ENCODE measurements at regions not wholly inside any gene's neighbourhood (a gene's known extent, or its start where the extent isn't known, plus 50 kb on each side); places are given as distances from the start of the nearest gene placed in this dataset.
A peak's percentile ranks its signal among the peaks of the same experiment; 100 is the strongest.

- TF ChIP-seq, protein P1, sequence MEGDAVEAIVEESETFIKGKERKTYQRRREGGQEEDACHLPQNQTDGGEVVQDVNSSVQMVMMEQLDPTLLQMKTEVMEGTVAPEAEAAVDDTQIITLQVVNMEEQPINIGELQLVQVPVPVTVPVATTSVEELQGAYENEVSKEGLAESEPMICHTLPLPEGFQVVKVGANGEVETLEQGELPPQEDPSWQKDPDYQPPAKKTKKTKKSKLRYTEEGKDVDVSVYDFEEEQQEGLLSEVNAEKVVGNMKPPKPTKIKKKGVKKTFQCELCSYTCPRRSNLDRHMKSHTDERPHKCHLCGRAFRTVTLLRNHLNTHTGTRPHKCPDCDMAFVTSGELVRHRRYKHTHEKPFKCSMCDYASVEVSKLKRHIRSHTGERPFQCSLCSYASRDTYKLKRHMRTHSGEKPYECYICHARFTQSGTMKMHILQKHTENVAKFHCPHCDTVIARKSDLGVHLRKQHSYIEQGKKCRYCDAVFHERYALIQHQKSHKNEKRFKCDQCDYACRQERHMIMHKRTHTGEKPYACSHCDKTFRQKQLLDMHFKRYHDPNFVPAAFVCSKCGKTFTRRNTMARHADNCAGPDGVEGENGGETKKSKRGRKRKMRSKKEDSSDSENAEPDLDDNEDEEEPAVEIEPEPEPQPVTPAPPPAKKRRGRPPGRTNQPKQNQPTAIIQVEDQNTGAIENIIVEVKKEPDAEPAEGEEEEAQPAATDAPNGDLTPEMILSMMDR (conservative IDR thresholded peaks at IDR 0.05; ENCODE audit: low read depth, low read length) = no peak
- TF ChIP-seq RAD21 (IDR thresholded peaks at IDR 0.05; ENCODE audit: low read length) (no peak), BHLHE40 (IDR thresholded peaks at IDR 0.05; ENCODE audit: low read depth, low read length) (peak; percentile 70), CEBPB (IDR thresholded peaks at IDR 0.05; ENCODE audit: low read depth, low read length) (no peak)
Observed at GRCh38 chr21:41112740-41113692, 54.9 kb upstream of the BACE2 start.
